ENCODE measurements at regions not wholly inside any gene's neighbourhood (a gene's known extent, or its start where the extent isn't known, plus 50 kb on each side); places are given as distances from the start of the nearest gene placed in this dataset.

GRCh38 chr10:109616359-109616980, 306.8 kb downstream of the XPNPEP1 start:
- TF ChIP-seq EP300 (IDR thresholded peaks at IDR 0.05; ENCODE audit: borderline replicate concordance) = no peak
- no peak for TF ChIP-seq RAD21 (IDR thresholded peaks at IDR 0.05; ENCODE audit: low read depth)
- no peak for TF ChIP-seq EGR1 (IDR thresholded peaks at IDR 0.05)
- no peak for TF ChIP-seq CEBPB (IDR thresholded peaks at IDR 0.05)
- no peak for TF ChIP-seq TEAD4 (IDR thresholded peaks at IDR 0.05)
- no peak for TF ChIP-seq TCF12 (IDR thresholded peaks at IDR 0.05; ENCODE audit: low read depth)

- no peak for TF ChIP-seq TAF1 (IDR thresholded peaks at IDR 0.05; ENCODE audit: low read depth)
- no peak for TF ChIP-seq TCF12 (IDR thresholded peaks at IDR 0.05; ENCODE audit: low read depth)
- TF ChIP-seq EP300 (IDR thresholded peaks at IDR 0.05; ENCODE audit: borderline replicate concordance) = no peak
- no peak for TF ChIP-seq CEBPB (IDR thresholded peaks at IDR 0.05)
- TF ChIP-seq YY1 (IDR thresholded peaks at IDR 0.05; ENCODE audit: low read depth) = no peak
- no peak for TF ChIP-seq CREB1 (IDR thresholded peaks at IDR 0.05; ENCODE audit: low read depth)
- no peak for TF ChIP-seq FOXM1 (IDR thresholded peaks at IDR 0.05; ENCODE audit: borderline replicate concordance, low read depth)
- no peak for TF ChIP-seq EGR1 (IDR thresholded peaks at IDR 0.05)
- no peak for TF ChIP-seq USF1 (IDR thresholded peaks at IDR 0.05)
- TF ChIP-seq REST (IDR thresholded peaks at IDR 0.05; ENCODE audit: low read depth) = no peak
- TF ChIP-seq NFIC (IDR thresholded peaks at IDR 0.05) = no peak
- TF ChIP-seq TEAD4 (IDR thresholded peaks at IDR 0.05) = no peak
- no peak for TF ChIP-seq RAD21 (IDR thresholded peaks at IDR 0.05; ENCODE audit: low read depth)
- no peak for TF ChIP-seq ZBTB7A (IDR thresholded peaks at IDR 0.05; ENCODE audit: low read depth)
- TF ChIP-seq MAX (IDR thresholded peaks at IDR 0.05) = no peak
Observed at GRCh38 chr10:109593682-109594081, 329.6 kb downstream of the XPNPEP1 start.

GRCh38 chr10:109592391-109592790, 330.9 kb downstream of the XPNPEP1 start:
- TF ChIP-seq MAX (IDR thresholded peaks at IDR 0.05) (no peak), YY1 (IDR thresholded peaks at IDR 0.05; ENCODE audit: low read depth) (no peak), CREB1 (IDR thresholded peaks at IDR 0.05; ENCODE audit: low read depth) (no peak), RAD21 (IDR thresholded peaks at IDR 0.05; ENCODE audit: low read depth) (no peak), CEBPB (IDR thresholded peaks at IDR 0.05) (no peak), ZBTB7A (IDR thresholded peaks at IDR 0.05; ENCODE audit: low read depth) (no peak), REST (IDR thresholded peaks at IDR 0.05; ENCODE audit: low read depth) (no peak), TAF1 (IDR thresholded peaks at IDR 0.05; ENCODE audit: low read depth) (no peak), FOXM1 (IDR thresholded peaks at IDR 0.05; ENCODE audit: borderline replicate concordance, low read depth) (no peak), USF1 (IDR thresholded peaks at IDR 0.05) (no peak), EGR1 (IDR thresholded peaks at IDR 0.05) (no peak), TCF12 (IDR thresholded peaks at IDR 0.05; ENCODE audit: low read depth) (no peak), TEAD4 (IDR thresholded peaks at IDR 0.05) (no peak)

- TF ChIP-seq TEAD4 (IDR thresholded peaks at IDR 0.05) (no peak), TCF12 (IDR thresholded peaks at IDR 0.05; ENCODE audit: low read depth) (no peak), REST (IDR thresholded peaks at IDR 0.05; ENCODE audit: low read depth) (no peak), NFIC (IDR thresholded peaks at IDR 0.05) (no peak), MAX (IDR thresholded peaks at IDR 0.05) (no peak), TAF1 (IDR thresholded peaks at IDR 0.05; ENCODE audit: low read depth) (no peak), RAD21 (IDR thresholded peaks at IDR 0.05; ENCODE audit: low read depth) (no peak), USF1 (IDR thresholded peaks at IDR 0.05) (no peak), ZBTB7A (IDR thresholded peaks at IDR 0.05; ENCODE audit: low read depth) (no peak), YY1 (IDR thresholded peaks at IDR 0.05; ENCODE audit: low read depth) (no peak)
Observed at GRCh38 chr10:109591601-109592000, 331.7 kb downstream of the XPNPEP1 start.

Measured in Ishikawa (cell line).